SK-N-SH (cell line): ENCODE measurements at regions not wholly inside any gene's neighbourhood (a gene's known extent, or its start where the extent isn't known, plus 50 kb on each side); places are given as distances from the start of the nearest gene placed in this dataset.

Experiments
- CTCF ChIA-PET: fragments of 300-600, 350-600 bp; formaldehyde crosslinking; extraction: SDS; loops from one replicate; lab custom pipeline; 2021; lab: Yijun Ruan, JAX
- POLR2A ChIA-PET: fragments of 350-600 bp; sonication (Branson Sonifier 250); formaldehyde crosslinking; extraction: SDS; loops from one replicate; lab custom pipeline; 2020; ENCODE audit warnings: antibody characterized with exemption, inconsistent platforms; lab: Yijun Ruan, JAX
- DNase-seq: peaks from one replicate; pipeline ENCODE4 v3.0.0; 2012
- H2AFZ ChIP-seq: fragments of 200-600 bp; sonication (generic); 2 replicates; pipeline ENCODE4 v1.8.1; 2016; ENCODE audit warnings: antibody characterized with exemption, mild to moderate bottlenecking, low read depth
- H3F3A ChIP-seq: fragments of 200-600 bp; sonication (generic); replicated peaks from 2 replicates; pipeline ENCODE3; 2016; ENCODE audit warnings: antibody characterized with exemption, mild to moderate bottlenecking; ENCODE audit not compliant: insufficient read depth
- H3K27ac ChIP-seq, 2 experiments: fragments of 200-500 bp in 1 of 2; fragments of 200-600 bp in 1 of 2; sonication (Bioruptor generic) in 1 of 2; sonication (generic), shearing (Covaris generic) in 1 of 2; 2 replicates each; pipeline versions ENCODE4 v1.5.1 to v1.6.1; 2014 to 2016; ENCODE audit warnings: low read depth in 2 of 2, inconsistent platforms in 1 of 2, low read length in 1 of 2, mild to moderate bottlenecking in 1 of 2, mixed read lengths in 1 of 2
- H3K27me3 ChIP-seq: fragments of 200-600 bp; sonication (generic), shearing (Covaris generic); 2 replicates; pipeline ENCODE4 v1.6.1; 2016; ENCODE audit warnings: mixed run types; ENCODE audit not compliant: insufficient read depth
- H3K36me3 ChIP-seq, 2 experiments: fragments of 200-500 bp in 1 of 2; fragments of 200-600 bp in 1 of 2; sonication (Bioruptor generic) in 1 of 2; sonication (generic) in 1 of 2; replicated peaks in 1 of 2; 2 replicates each; pipeline versions ENCODE3 to v1.5.1; 2014 to 2016; ENCODE audit warnings: low read length in 1 of 2, mild to moderate bottlenecking in 1 of 2; ENCODE audit not compliant: insufficient read depth in 2 of 2, control insufficient read depth in 1 of 2
- H3K4me1 ChIP-seq, 2 experiments: fragments of 200-500 bp in 1 of 2; fragments of 200-600 bp in 1 of 2; sonication (Bioruptor generic) in 1 of 2; sonication (generic), shearing (Covaris generic) in 1 of 2; 2 replicates each; pipeline versions ENCODE4 v1.5.1 to v1.6.1; 2014 to 2016; ENCODE audit warnings: low read depth in 1 of 2, low read length in 1 of 2, mixed run types in 1 of 2; ENCODE audit not compliant: insufficient read depth in 2 of 2, control insufficient read depth in 1 of 2
- H3K4me2 ChIP-seq: fragments of 200-600 bp; sonication (generic), shearing (Covaris generic); 2 replicates; pipeline ENCODE4 v1.6.1; 2017; ENCODE audit warnings: mixed run types
- H3K4me3 ChIP-seq, 2 experiments: fragments of 200-500 bp in 1 of 2; fragments of 200-600 bp in 1 of 2; sonication (Bioruptor generic) in 1 of 2; sonication (generic), shearing (Covaris generic) in 1 of 2; 2 replicates each; pipeline versions ENCODE4 v1.5.1 to v1.8.1; 2014 to 2016; ENCODE audit warnings: low read depth in 2 of 2, inconsistent platforms in 1 of 2, low read length in 1 of 2, mild to moderate bottlenecking in 1 of 2, mixed read lengths in 1 of 2, moderate library complexity in 1 of 2
- H3K79me2 ChIP-seq: fragments of 200-600 bp; sonication (generic); 2 replicates; pipeline ENCODE4 v1.8.1; 2017; ENCODE audit warnings: mild to moderate bottlenecking; ENCODE audit not compliant: insufficient read depth
- H3K9ac ChIP-seq: fragments of 200-600 bp; sonication (generic); 2 replicates; pipeline ENCODE4 v1.6.1; 2017; ENCODE audit warnings: mixed run types
- H3K9me2 ChIP-seq: fragments of 200-600 bp; sonication (generic); 2 replicates; pipeline ENCODE4 v1.6.1; 2017; ENCODE audit warnings: mixed run types
- H3K9me3 ChIP-seq: fragments of 200-600 bp; sonication (generic); 2 replicates; pipeline ENCODE4 v1.6.1; 2017; ENCODE audit warnings: mixed run types, mild to moderate bottlenecking, moderate library complexity
- H4K20me1 ChIP-seq: fragments of 200-600 bp; sonication (generic); 2 replicates; pipeline ENCODE4 v1.6.1; 2017; ENCODE audit warnings: mild to moderate bottlenecking, mixed run types; ENCODE audit not compliant: insufficient read depth
- FOXM1 ChIP-seq: IDR thresholded peaks from 2 replicates; pipeline ENCODE4 v1.4.0; 2012; ENCODE audit warnings: low read depth, mild to moderate bottlenecking
- GABPA ChIP-seq: IDR thresholded peaks from 2 replicates; pipeline ENCODE4 v1.4.0; 2012; ENCODE audit warnings: low read depth, mild to moderate bottlenecking
- GATA2 ChIP-seq: sonication (generic); formaldehyde crosslinking; IDR thresholded peaks from 2 replicates; pipeline ENCODE4 v1.5.0; 2020; ENCODE audit warnings: mild to moderate bottlenecking, missing genetic modification reagents
- MEF2A ChIP-seq: IDR thresholded peaks from 2 replicates; pipeline ENCODE4 v1.4.0; 2012; ENCODE audit warnings: low read depth, borderline replicate concordance
- MXI1 ChIP-seq: IDR thresholded peaks from 2 replicates; pipeline ENCODE4 v1.6.1; 2012; ENCODE audit warnings: mild to moderate bottlenecking, low read depth, low read length, improper control_type of control experiment
- NRF1 ChIP-seq: IDR thresholded peaks from 2 replicates; pipeline ENCODE4 v1.6.1; 2012; ENCODE audit warnings: low read depth, mild to moderate bottlenecking, low read length
- RFX5 ChIP-seq: IDR thresholded peaks from 2 replicates; pipeline ENCODE4 v1.6.1; 2012; ENCODE audit warnings: mild to moderate bottlenecking, improper control_type of control experiment, low read length
- SMC3 ChIP-seq: IDR thresholded peaks from 2 replicates; pipeline ENCODE4 v1.6.1; 2012; ENCODE audit warnings: low read depth, low read length, improper control_type of control experiment
- USF1 ChIP-seq: IDR thresholded peaks from 2 replicates; pipeline ENCODE4 v1.4.0; 2012; ENCODE audit warnings: low read depth, borderline replicate concordance
- WGBS: methylation state at CpG from one replicate; pipeline ENCODE4 v1.1.6; 2017; ENCODE audit warnings: low lambda C conversion rate; 5-methylcytosine and 5-hydroxymethylcytosine counted together
- TF ChIP-seq, protein P1 (sequence below): IDR thresholded peaks from 2 replicates; pipeline ENCODE4 v1.4.0; 2012; ENCODE audit warnings: low read depth
- TF ChIP-seq, protein P2 (sequence below): fragments of 150-350 bp; IDR thresholded peaks from 2 replicates; pipeline ENCODE4 v1.6.1; 2016; ENCODE audit warnings: mild to moderate bottlenecking, low read depth, low read length
- TF ChIP-seq, protein P3 (sequence below): IDR thresholded peaks from 2 replicates; pipeline ENCODE4 v1.4.0; 2012; ENCODE audit warnings: low read depth, borderline replicate concordance

- H3K4me2 ChIP-seq: no peak overlapping the region
- 2% methylated on average over 3 of the region's 3 CpGs for WGBS
- no peak overlapping the region for H3K9ac ChIP-seq
- H3K36me3 ChIP-seq: no peaks in the 10 kb centered on the region
- H2AFZ ChIP-seq: no peak overlapping the region
- H4K20me1 ChIP-seq: no peaks in the 10 kb centered on the region
- no peaks in the 10 kb centered on the region for H3F3A ChIP-seq
- TF ChIP-seq MEF2A (no peak), MXI1 (no peak), NRF1 (no peak), SMC3 (no peak), RFX5 (no peak), USF1 (no peak), FOXM1 (no peak), GATA2 (no peak)
- TF ChIP-seq, protein P1, sequence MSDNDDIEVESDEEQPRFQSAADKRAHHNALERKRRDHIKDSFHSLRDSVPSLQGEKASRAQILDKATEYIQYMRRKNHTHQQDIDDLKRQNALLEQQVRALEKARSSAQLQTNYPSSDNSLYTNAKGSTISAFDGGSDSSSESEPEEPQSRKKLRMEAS: no peak
- TF ChIP-seq, protein P2, sequence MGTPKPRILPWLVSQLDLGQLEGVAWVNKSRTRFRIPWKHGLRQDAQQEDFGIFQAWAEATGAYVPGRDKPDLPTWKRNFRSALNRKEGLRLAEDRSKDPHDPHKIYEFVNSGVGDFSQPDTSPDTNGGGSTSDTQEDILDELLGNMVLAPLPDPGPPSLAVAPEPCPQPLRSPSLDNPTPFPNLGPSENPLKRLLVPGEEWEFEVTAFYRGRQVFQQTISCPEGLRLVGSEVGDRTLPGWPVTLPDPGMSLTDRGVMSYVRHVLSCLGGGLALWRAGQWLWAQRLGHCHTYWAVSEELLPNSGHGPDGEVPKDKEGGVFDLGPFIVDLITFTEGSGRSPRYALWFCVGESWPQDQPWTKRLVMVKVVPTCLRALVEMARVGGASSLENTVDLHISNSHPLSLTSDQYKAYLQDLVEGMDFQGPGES: no peak
- TF ChIP-seq, protein P3, sequence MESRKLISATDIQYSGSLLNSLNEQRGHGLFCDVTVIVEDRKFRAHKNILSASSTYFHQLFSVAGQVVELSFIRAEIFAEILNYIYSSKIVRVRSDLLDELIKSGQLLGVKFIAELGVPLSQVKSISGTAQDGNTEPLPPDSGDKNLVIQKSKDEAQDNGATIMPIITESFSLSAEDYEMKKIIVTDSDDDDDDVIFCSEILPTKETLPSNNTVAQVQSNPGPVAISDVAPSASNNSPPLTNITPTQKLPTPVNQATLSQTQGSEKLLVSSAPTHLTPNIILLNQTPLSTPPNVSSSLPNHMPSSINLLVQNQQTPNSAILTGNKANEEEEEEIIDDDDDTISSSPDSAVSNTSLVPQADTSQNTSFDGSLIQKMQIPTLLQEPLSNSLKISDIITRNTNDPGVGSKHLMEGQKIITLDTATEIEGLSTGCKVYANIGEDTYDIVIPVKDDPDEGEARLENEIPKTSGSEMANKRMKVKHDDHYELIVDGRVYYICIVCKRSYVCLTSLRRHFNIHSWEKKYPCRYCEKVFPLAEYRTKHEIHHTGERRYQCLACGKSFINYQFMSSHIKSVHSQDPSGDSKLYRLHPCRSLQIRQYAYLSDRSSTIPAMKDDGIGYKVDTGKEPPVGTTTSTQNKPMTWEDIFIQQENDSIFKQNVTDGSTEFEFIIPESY: no peak
- no peak for DNase-seq
- POLR2A ChIA-PET: no interaction called here
- H3K9me3 ChIP-seq: no peaks in the 10 kb centered on the region
- H3K79me2 ChIP-seq: no peaks in the 10 kb centered on the region
- no peaks in the 10 kb centered on the region for H3K9me2 ChIP-seq
- no peaks in the 10 kb centered on the region for H3K27me3 ChIP-seq
- H3K4me1 ChIP-seq: no peaks in the 10 kb centered on the region
- no peak overlapping the region for H3K27ac ChIP-seq
- CTCF ChIA-PET: no interaction called here
- no peak overlapping the region for H3K4me3 ChIP-seq
Observed at GRCh38 chr11:101327908-101328307, 198.3 kb upstream of the PGR start.

DNA sequence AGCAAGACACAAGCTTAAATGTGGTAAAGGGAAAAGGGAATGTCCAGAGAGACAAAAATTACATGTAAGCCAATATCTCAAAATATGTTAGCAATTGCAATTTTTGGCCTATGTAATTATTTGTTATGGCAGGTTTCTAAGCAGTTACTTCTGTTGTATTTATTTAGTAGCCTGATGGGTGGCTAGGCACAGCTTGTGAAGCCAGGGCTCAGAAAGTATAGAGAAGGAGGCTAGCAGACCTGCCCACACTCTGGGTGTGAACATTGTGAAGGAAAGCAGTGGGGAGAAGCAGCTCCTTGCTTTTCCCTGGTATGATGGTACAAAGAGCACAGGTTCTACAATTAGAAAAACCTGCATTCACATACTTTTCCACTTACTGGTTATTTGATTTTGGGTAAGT lies 196.5 kb upstream of the PGR start:
- Histone ChIP-seq H3F3A (no peaks in the 10 kb centered on the region), H2AFZ (no peak overlapping the region), H3K79me2 (no peaks in the 10 kb centered on the region), H3K9me3 (no peaks in the 10 kb centered on the region), H3K4me3 (no peak overlapping the region), H3K27me3 (no peaks in the 10 kb centered on the region), H3K4me1 (no peaks in the 10 kb centered on the region), H4K20me1 (no peaks in the 10 kb centered on the region), H3K27ac (no peak overlapping the region), H3K9me2 (no peaks in the 10 kb centered on the region), H3K36me3 (no peaks in the 10 kb centered on the region), H3K9ac (no peak overlapping the region), H3K4me2 (no peak overlapping the region)
- POLR2A ChIA-PET: no interaction called here
- DNase-seq: no peak
- CTCF ChIA-PET: no interaction called here
- no peak for TF ChIP-seq GABPA
